Bronchial epithelial cell (primary cell): ENCODE measurements at regions not wholly inside any gene's neighbourhood (a gene's known extent, or its start where the extent isn't known, plus 50 kb on each side); places are given as distances from the start of the nearest gene placed in this dataset.

Experiments
- DNase-seq: peaks from one replicate; pipeline ENCODE4 v3.0.0-alpha.2; 2010; ENCODE audit warnings: low read depth
- FAIRE-seq: peaks from 2 replicates; lab custom pipeline; 2011; peaks lifted over from hg19 to GRCh38; lab: Jason Lieb, UNC
- H3K27me3 ChIP-seq: 2 replicates; pipeline ENCODE4 v1.5.1; 2011; ENCODE audit warnings: low read length; ENCODE audit not compliant: control insufficient read depth, insufficient read depth
- H3K36me3 ChIP-seq: 2 replicates; pipeline ENCODE4 v1.5.1; 2011; ENCODE audit warnings: low read length; ENCODE audit not compliant: control insufficient read depth, insufficient read depth
- H3K4me3 ChIP-seq: 2 replicates; pipeline ENCODE4 v1.5.1; 2011; ENCODE audit warnings: mild to moderate bottlenecking, low read depth, low read length, control low read depth
- TF ChIP-seq, protein P1 (sequence below): IDR thresholded peaks from 2 replicates; pipeline ENCODE4 v1.5.1; 2011; ENCODE audit warnings: mild to moderate bottlenecking, moderate library complexity, low read length, control low read depth, inconsistent platforms; ENCODE audit not compliant: insufficient read depth, severe bottlenecking

DNA sequence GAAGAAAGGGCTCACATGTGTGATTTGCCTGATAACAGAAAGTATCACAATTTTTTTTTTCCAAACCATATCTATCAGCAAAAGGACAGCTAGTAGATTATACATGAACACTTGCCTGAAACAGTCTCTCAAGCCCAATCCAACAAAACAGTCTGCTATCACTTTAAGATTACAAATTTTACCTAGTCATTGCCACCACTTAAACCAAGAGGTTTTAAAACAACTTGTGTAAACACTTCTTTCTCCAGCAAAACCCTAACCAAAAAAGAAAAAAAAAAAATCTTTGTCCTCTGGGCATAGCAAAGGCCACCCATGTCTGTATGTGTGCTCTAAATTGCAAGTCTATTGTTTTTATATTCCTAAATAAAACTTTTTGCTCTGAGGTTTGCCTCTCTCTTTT is 1568.4 kb downstream of the GRIK2 start:
- no peak overlapping the region for H3K4me3 ChIP-seq
- FAIRE-seq (no peak), DNase-seq (no peak)
- no peaks in the 10 kb centered on the region for H3K36me3 ChIP-seq
- TF ChIP-seq, protein P1, sequence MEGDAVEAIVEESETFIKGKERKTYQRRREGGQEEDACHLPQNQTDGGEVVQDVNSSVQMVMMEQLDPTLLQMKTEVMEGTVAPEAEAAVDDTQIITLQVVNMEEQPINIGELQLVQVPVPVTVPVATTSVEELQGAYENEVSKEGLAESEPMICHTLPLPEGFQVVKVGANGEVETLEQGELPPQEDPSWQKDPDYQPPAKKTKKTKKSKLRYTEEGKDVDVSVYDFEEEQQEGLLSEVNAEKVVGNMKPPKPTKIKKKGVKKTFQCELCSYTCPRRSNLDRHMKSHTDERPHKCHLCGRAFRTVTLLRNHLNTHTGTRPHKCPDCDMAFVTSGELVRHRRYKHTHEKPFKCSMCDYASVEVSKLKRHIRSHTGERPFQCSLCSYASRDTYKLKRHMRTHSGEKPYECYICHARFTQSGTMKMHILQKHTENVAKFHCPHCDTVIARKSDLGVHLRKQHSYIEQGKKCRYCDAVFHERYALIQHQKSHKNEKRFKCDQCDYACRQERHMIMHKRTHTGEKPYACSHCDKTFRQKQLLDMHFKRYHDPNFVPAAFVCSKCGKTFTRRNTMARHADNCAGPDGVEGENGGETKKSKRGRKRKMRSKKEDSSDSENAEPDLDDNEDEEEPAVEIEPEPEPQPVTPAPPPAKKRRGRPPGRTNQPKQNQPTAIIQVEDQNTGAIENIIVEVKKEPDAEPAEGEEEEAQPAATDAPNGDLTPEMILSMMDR = no peak
- no peaks in the 10 kb centered on the region for H3K27me3 ChIP-seq

DNA sequence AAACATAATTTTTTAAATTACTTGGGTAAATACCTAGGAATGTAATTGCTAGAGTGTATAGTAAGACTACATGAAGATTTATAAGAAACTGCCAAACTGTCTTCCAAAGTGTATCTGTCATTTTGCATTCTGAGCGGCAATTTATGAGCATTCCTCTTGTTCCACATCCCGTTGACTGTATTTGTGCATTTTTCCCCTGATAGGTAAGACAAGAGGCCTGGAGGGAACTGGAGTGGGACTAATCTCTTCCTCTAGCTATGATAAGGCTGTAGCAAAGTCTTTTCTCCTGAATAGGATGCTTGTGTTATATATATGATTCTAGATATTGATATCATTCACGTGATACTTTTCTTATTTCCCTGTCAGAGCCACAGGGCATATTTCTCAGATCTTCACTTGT is 1557.5 kb downstream of the GRIK2 start:
- no peaks in the 10 kb centered on the region for H3K27me3 ChIP-seq
- FAIRE-seq (no peak), DNase-seq (no peak)
- H3K4me3 ChIP-seq = no peak overlapping the region
- H3K36me3 ChIP-seq = no peaks in the 10 kb centered on the region
- TF ChIP-seq, protein P1 = no peak

DNA sequence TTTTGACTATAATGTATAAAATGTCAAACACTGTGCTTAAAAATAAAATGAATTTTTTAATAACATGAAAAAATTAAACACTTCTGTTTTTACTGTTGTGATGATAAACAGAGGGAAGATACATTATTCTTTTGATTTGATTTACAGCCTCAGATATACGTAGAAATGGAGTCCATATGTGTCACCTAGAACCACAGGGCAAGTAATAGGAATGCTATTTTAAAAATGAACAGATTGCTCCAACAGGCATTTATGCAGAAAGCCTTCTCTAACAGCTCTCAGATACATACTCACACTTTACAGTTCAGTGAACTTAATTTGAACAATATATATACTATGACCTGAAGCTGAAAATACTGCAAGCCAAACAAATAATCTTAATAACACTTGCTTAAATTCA is 1551.0 kb downstream of the GRIK2 start:
- TF ChIP-seq, protein P1 = no peak
- H3K36me3 ChIP-seq = no peaks in the 10 kb centered on the region
- H3K27me3 ChIP-seq = no peaks in the 10 kb centered on the region
- no peak overlapping the region for H3K4me3 ChIP-seq
- DNase-seq = no peak
- no peak for FAIRE-seq

DNA sequence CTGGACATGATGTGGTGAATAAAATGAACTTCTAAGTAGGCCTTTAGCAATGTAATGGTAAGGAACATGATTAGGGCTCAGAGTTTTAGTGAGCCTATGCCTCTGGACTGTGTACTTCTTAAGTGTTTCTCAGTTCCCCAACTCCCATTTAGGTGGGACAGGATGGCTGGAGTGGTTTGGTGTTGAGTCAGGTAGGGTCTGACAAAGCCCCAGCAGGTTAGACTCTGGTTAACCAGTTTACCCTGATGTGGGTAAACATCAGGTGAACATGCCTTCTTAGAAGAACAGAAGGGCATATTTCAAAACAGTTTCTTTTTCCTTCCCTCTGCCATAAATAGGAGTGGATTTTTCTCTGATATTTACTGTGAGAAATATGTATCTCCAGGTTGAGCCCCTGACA is 1548.7 kb downstream of the GRIK2 start:
- TF ChIP-seq, protein P1 = no peak
- no peaks in the 10 kb centered on the region for H3K36me3 ChIP-seq
- FAIRE-seq = no peak
- DNase-seq = no peak
- no peaks in the 10 kb centered on the region for H3K27me3 ChIP-seq
- no peak overlapping the region for H3K4me3 ChIP-seq

DNA sequence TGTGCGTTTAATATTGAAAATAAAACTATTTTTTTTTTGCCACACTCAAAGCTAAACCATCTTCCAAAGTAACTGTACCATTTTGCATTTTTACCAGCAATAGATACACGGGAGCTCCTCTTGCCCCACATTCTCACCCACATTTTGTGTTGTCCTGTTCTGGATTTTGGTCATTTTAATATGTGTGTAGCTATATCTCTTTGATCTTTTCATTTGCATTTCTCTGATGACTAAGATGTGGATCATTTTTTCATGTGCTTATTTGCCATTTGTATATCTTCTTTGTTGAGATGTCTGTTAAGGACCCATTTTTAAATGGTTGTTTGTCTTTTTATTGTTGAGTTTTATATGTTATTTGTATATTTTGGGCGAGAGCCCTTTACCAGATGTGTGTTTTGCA is 1543.5 kb downstream of the GRIK2 start:
- TF ChIP-seq, protein P1 = no peak
- Histone ChIP-seq H3K4me3 (no peak overlapping the region), H3K27me3 (no peaks in the 10 kb centered on the region), H3K36me3 (no peaks in the 10 kb centered on the region)
- no peak for FAIRE-seq
- no peak for DNase-seq

DNA sequence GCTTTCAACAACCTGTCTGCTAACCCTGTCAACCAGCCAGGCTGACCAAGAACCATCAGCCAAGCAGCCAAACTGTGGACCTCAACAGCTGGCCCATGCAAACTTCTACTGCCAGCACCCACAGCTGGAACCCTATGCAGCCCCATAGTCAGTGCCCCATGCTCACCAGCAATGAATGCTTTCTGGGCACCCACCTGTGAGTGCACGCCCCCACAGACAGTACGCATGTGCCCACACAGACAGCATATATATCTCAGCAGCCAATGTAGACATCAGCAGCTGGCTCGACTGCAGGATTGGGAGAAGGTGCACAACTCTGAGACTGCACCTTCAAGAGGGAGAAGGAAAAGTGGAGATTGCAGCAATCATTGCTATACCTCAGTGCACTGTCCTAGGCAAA is 1534.6 kb downstream of the GRIK2 start:
- no peaks in the 10 kb centered on the region for H3K36me3 ChIP-seq
- no peak for FAIRE-seq
- no peak for DNase-seq
- H3K27me3 ChIP-seq = no peaks in the 10 kb centered on the region
- TF ChIP-seq, protein P1 = no peak
- H3K4me3 ChIP-seq = no peak overlapping the region
